ENCODE measurements at regions not wholly inside any gene's neighbourhood (a gene's known extent, or its start where the extent isn't known, plus 50 kb on each side); places are given as distances from the start of the nearest gene placed in this dataset.
"Not testable (repeated sequence)": the region's sequence is repeated elsewhere in the genome, so short reads cannot be mapped to it uniquely, and the experiment has no call there.

DNA sequence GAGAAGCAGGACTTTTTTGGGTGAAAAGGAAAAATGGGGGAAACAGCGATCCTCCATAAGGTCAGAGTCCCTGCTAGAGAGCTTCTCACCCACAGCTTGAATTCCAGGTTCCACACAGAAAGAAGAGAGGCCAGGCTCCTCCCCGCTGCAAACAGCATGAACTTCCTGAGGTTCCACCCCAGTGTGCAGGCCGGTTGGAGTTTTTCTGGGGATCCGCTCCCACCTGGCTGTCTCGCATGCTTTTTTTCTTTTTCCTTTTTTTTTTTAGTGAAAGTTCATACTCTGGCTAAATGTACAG, 595.1 kb upstream of the ZP4 start:
- DNase-seq (ENCODE audit: extremely low read depth in 1 of 2, low read depth in 1 of 2): no peak

GRCh38 chr1:238485057-238485911, 594.6 kb upstream of the ZP4 start:
- no peak for DNase-seq (ENCODE audit: extremely low read depth in 1 of 2, low read depth in 1 of 2)

DNA sequence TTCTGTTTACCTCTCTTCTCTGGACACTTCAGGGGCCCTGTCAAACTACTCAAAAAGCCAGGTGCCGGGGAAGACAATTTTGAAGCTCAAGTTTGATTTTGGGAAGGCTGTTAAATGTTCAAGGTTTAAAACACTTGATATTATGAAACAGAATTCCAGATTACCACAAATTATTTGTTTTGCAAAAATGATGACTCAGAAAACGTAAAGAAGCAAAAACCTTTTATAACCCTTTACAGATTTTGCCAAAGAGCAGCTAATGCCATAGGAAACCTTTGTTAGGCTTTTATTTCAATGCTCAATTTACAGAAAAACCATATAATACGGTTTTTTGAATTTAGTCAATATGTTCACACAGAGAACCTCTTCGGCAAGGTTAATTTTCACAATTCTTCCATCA, 593.4 kb upstream of the ZP4 start:
- DNase-seq (ENCODE audit: extremely low read depth in 1 of 2, low read depth in 1 of 2): no peak

DNA sequence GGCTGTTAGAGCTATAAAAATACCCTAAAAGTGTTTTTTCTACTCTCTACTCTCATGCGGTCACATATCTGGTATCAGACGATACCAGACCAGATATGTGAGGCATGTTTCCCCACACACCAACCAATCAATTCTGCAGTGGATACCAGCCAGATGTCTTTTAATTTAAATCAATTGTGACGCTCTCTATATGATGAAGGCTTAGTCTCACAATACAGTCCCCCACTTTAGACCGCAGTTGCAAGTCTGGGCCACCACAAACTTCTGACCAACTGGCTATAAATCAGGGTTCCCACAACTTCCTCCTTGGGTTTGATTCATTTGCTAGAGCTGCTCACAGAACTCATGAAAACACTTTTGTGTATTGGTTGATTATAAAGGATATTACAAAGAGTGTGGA, 586.1 kb upstream of the ZP4 start:
- no peak for DNase-seq (ENCODE audit: extremely low read depth in 1 of 2, low read depth in 1 of 2)

DNA sequence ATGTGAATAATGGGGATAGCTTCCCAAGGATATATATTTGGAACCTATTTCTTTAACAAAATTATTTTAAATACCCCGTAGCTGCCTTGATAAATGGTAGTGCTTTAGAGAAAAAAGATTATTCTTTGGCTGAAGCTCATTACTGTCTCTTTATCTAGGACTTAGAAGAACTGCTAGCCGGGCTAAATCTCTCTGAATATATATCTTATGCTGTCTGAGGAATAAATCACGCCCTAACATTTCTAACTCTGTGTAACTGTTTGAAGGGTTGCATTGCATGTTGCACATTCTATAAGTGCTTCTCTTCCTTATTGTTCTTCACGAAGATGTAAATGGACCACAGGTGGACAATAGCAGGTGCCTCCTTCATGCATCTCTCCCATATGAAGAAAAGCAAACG, 585.0 kb upstream of the ZP4 start:
- DNase-seq (ENCODE audit: extremely low read depth in 1 of 2, low read depth in 1 of 2): no peak

GRCh38 chr1:238474263-238474662, 583.5 kb upstream of the ZP4 start:
- no peak for DNase-seq (ENCODE audit: extremely low read depth in 1 of 2, low read depth in 1 of 2)

GRCh38 chr1:238469146-238469631, 578.5 kb upstream of the ZP4 start:
- DNase-seq (ENCODE audit: extremely low read depth in 1 of 2, low read depth in 1 of 2): no peak

DNA sequence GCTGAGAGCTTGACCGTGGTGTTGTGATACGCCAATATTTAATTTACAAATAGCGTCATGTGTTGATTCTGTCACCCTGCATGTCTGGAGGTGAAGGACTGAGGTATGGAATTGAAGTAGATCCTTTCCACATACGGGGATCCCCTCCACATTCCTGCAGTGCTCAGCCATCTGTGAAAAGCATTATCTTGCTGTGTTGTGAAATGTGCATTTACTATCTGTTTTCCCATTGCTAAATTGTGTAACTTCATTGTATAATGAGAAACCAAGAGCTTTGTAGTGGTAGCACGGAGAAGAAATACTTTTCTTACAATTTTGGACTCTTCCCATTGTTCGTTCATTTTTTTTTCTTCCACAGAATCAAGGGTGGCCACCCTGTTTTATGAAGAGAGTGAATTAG, 577.3 kb upstream of the ZP4 start:
- DNase-seq (ENCODE audit: extremely low read depth in 1 of 2, low read depth in 1 of 2): no peak

GRCh38 chr1:238466459-238466858, 575.7 kb upstream of the ZP4 start:
- no peak for DNase-seq (ENCODE audit: extremely low read depth in 1 of 2, low read depth in 1 of 2)

GRCh38 chr1:238465449-238465848, 574.7 kb upstream of the ZP4 start:
- DNase-seq (ENCODE audit: extremely low read depth in 1 of 2, low read depth in 1 of 2): no peak

DNA sequence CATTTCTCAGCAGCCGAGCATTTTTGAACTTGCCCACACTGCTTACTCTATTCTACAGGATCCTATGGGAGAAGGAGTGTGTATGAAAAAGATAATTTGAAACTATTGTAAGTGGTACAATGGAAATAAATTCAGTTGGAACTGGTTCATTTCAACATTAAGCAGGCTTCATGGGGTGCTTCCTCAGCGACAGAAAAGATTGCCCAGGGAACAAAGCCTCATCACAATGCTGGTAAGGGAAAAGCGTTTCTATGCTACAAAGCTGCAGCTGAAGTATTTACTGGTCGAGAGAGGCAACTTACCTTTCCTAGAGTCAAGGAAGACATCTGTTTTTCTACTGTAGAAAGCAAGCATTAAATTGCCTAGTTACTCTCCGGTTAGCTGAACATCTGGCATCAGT, 568.2 kb upstream of the ZP4 start:
- DNase-seq (ENCODE audit: extremely low read depth in 1 of 2, low read depth in 1 of 2): no peak

DNA sequence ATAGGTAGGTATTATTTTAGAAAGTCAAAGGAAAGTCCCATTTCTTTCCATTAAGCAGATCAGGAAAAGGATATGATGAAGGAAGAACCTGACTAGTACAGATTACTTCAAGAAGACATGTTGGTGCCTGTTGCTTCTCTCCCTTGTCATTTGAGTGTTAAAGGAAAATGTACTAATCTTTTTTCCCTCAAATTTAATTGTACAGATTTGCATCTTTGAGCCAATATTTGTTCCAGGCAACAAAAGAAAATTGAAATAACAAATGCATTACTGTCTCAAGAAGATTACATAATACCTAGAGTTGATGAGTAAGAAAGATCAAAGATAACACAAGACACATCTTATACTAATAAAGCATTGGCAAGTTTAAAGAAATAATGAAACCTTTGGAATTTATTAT, 566.9 kb upstream of the ZP4 start:
- no peak for DNase-seq (ENCODE audit: extremely low read depth in 1 of 2, low read depth in 1 of 2)

GRCh38 chr1:238451781-238452310, 561.1 kb upstream of the ZP4 start:
- DNase-seq (ENCODE audit: extremely low read depth in 1 of 2, low read depth in 1 of 2): no peak

DNA sequence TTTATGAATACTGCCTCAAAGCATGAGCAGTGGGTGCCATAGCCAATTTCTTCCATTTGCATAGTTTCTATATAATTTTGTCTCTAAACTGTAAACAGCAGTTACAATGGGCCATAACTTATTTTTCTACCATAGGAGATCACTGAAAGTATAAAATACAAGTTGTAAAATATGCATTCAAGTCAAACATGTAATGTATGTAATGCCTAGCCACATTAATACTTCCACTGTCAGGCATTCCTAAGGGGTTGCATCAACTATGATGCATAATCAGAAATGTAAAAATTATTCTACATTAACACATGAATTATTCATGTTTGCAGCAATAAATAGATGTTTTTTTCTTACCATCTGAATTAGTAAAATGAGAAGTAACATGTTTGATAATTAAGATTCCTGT, 560.3 kb upstream of the ZP4 start:
- no peak for DNase-seq (ENCODE audit: extremely low read depth in 1 of 2, low read depth in 1 of 2)

GRCh38 chr1:238443687-238444086, 553.0 kb upstream of the ZP4 start:
- no peak for DNase-seq (ENCODE audit: extremely low read depth in 1 of 2, low read depth in 1 of 2)

GRCh38 chr1:238439511-238439910, 548.8 kb upstream of the ZP4 start:
- DNase-seq (ENCODE audit: extremely low read depth in 1 of 2, low read depth in 1 of 2): no peak

DNA sequence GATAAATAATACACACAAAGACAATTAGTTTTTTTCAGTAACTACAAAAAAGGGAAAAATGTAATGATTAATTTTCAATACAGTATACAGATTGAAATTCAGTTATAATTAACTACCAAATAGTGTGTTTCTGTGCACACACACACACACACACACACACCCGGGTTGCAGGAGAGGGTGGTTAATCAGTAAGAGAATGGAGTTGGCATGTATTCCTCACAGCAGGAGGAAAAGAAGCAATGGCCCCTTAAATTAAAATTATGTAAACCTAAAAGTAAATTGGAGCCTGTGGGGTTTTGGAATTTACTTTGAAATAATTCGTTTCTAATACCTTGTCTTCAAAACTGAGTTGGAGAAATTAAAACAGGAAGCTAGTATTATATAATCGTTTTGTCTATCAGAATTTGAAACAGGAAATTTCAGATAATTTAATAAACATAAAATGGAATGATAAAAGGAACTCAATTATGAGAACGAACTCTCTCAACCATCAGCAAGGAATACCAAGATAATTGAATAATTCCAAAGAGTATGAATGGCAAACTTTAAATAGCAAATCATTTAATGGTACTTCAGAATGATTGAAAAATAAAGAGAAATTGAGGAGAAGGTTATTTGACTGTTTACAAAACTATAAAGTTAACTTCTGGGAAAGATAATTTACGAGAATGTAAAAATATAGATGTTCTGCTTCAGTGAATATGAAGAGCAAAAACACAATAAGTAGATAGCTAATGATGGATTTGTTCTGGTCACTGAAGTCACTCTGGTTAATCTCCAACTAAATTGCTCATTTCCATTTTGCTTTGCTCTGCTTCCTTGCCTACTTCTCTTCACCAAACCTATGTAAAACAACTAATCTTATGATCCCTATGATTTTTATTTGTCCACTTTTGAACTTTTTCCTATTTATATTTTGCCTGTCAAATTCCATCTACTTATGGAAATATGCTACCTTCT, 547.9 kb upstream of the ZP4 start:
- DNase-seq (ENCODE audit: extremely low read depth in 1 of 2, low read depth in 1 of 2): no peak

DNA sequence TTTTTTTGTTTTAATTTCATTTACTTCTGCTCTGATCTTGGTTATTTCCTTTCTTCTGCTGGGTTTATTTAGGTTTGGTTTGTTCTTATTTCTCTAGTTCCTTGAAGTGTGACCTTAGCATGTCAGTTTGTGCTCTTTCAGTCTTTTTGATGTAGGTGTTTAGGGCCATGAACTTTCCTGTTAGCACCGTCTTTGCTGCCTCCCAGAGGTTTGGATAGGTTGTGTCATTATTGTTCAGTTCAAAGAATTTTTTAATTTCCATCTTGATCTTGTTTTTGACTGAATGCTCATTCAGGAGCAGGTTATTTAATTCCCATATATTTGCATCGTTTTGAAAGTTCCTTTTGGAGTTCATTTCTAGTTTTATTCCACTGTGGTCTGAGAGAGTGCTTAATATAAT, 539.0 kb upstream of the ZP4 start:
- DNase-seq (ENCODE audit: extremely low read depth in 1 of 2, low read depth in 1 of 2): not testable (repeated sequence)

DNA sequence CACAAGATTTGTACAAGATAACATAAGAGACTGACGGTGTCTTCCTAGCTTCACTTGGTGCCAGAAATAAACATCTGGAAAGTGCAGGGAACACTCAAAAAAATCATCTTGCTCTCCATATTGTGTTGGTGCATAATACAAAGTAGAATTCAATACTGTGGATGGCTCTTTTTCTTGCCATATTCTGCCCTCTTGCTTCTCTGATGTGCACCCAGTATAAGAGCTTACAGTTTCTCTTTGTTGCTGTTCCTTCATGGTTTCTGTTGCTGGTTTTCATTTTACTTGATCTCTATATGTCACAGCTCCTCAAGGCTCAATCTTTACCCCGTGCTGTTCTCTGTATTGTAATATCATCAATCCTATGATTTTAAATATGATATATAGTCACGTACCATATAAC, 528.5 kb upstream of the ZP4 start:
- DNase-seq (ENCODE audit: extremely low read depth in 1 of 2, low read depth in 1 of 2): no peak

DNA sequence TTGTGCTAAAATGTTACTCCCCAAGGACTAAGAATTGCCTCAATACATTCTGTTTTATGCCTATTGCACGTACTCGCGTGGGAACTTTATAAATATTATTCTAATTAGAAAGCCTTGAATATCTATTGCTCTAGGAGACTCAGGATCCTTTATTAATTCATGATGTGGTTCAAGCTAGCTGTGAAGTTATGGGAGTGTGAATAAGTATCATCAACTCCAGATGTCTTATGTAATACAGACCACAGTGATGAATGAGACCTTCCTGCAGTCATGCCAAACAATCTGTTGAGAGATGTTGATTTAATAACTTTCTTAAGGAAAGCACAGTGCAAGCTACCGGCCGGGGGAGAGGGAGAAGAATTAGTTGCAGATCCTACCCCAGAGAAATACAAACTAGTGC, 519.2 kb upstream of the ZP4 start:
- DNase-seq (ENCODE audit: extremely low read depth in 1 of 2, low read depth in 1 of 2): no peak

DNA sequence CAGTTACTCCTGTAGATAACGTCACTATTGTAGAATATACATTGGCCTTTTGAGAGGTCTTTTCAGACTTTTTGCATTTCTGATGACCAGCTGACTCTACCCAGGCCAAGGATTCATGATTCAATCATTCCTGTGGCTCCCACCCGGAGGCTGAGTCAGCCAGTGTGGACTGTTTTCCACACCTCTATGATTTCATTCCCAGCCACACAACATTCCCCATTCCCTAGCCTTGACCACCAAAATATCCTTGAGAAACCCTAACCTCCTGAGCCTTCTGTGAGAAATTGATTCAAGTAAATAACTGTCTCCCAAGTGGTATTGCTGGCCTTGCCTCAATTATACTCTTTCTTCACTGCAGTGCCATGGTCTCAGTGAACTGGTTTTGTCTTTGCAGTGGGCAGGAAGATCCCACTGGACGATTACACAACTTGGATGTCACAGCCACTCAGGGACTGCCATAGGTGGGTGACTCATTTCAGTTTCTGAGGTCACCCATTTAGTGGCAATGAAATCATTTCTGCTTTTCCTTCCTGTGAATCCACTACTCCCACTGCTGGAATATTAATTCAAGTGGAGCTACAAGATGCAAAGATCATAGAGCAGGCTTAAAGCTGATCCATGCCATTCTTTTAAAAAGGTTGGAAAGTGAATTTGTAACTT, 518.6 kb upstream of the ZP4 start:
- DNase-seq (ENCODE audit: extremely low read depth in 1 of 2, low read depth in 1 of 2): no peak

All from activated CD8-positive, alpha-beta memory T cell treated with anti-CD3 and anti-CD28 coated beads for 1 hour (primary cell).